Stimulated activated naive CD8-positive, alpha-beta T cell treated with anti-CD3 and anti-CD28 coated beads, Interleukin-15, amount 100 ng/mL, for 72 hours (primary cell): ENCODE measurements at regions not wholly inside any gene's neighbourhood (a gene's known extent, or its start where the extent isn't known, plus 50 kb on each side); places are given as distances from the start of the nearest gene placed in this dataset.
A peak's percentile ranks its signal among the peaks of the same experiment; 100 is the strongest.

Source experiments
- ATAC-seq: fragments of 150-1000 bp; cut with Tn5 transposase; 2 replicates; pipeline ENCODE4 v1.10.0; 2021; ENCODE audit warnings: mild to moderate bottlenecking, moderate library complexity
- DNase-seq, 2 donors: peaks; one replicate each; pipeline ENCODE4 v3.0.0; 2021 to 2022
- H3K27ac Mint-ChIP-seq, 2 donors: one replicate each; pipeline ENCODE4 v1.8.0; 2022; ENCODE audit warnings: mild to moderate bottlenecking in 2 of 2, mixed read lengths in 2 of 2, moderate library complexity in 2 of 2
- H3K27me3 Mint-ChIP-seq: one replicate; pipeline ENCODE4 v1.8.0; 2022; ENCODE audit warnings: mixed read lengths
- H3K4me1 Mint-ChIP-seq: one replicate; pipeline ENCODE4 v1.8.0; 2022; ENCODE audit warnings: mild to moderate bottlenecking, mixed read lengths
- H3K4me3 Mint-ChIP-seq, 2 donors: one replicate each; pipeline ENCODE4 v1.8.0; 2022; ENCODE audit warnings: mild to moderate bottlenecking in 2 of 2, mixed read lengths in 2 of 2, moderate library complexity in 1 of 2
- H3K9me3 Mint-ChIP-seq, 2 donors: one replicate each; pipeline ENCODE4 v1.8.0; 2022; ENCODE audit warnings: mixed read lengths in 2 of 2

DNA sequence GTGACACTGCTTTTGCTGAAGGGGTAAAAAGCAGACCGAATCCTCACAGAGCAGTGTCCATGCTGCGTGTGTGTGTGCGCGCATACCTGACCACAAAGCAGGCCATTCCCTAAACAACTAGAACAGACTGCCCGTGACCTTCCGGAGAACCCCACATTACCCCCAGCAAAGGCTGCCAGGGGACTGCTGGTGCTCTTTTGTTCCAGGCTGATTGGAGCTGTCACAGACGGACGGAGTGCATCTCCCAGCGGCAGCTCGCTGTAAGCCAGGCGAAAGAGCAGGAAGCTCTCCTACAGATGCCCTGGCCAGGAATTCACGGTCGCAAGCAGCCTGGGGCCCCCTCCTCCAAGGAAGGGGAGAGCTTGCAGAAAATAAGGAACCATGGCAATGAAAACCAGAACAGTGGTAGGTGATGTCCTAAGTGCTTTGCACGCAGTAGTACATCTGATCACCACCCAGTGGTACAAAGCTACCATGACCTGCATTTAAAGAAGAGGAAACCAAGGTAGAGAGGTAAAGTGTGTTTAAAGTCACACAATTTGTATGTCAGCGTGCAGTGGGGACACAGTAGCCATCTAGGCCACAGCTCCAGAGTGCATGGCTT is 153.4 kb upstream of the DYNLRB2 start:
- Mint-ChIP-seq H3K4me1 (no peaks in the 10 kb centered on the region), H3K27ac (peak overlapping the region in 1 of 2 donors; percentile 43), H3K9me3 (no peaks in the 10 kb centered on the region), H3K4me3 (no peak overlapping the region), H3K27me3 (peaks cover 33% of the 10 kb centered on the region)
- DNase-seq = no peak
- no peak for ATAC-seq

DNA sequence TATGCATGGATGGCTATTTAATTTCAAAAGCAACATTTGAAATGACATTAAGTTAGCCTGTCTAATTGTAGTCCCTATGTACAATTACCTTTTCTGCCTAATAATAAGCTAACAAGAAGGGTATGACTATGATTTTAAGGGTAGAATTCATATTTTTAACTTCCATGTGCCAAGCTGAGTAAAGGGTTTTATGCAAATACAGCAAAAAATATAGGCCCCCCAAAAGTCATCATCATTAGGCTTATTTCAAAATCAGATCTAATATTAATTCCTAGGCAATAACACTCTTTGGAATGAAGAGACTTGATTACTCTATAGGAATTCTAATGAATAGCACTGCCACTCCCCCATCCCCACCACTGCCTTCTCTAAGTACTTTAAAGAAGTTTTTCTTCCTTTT is 155.9 kb upstream of the DYNLRB2 start:
- Mint-ChIP-seq H3K9me3 (no peaks in the 10 kb centered on the region), H3K27ac (no peak overlapping the region), H3K27me3 (peaks cover 33% of the 10 kb centered on the region), H3K4me1 (no peaks in the 10 kb centered on the region), H3K4me3 (no peak overlapping the region)
- DNase-seq (no peak), ATAC-seq (no peak)

DNA sequence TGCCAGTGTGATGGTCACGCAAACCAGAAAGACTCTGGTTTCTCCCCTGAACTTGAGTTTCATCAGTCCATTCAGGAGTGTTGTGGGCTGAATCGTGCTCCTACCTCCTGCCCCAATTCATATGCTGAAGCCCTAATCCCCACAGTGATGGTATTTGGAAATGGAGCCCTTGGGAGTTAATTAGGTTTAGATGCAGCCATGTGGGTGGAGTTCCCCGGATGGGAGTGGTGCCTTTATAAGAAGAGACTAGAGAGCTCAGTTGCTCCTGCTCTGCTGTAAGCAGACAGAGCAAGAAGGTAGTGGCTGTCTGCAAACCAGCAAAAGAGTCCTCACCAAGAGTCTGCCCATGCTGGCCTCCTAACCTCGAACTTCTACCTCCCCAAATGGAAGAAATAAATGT is 160.3 kb upstream of the DYNLRB2 start:
- DNase-seq (no peak), ATAC-seq (no peak)
- Mint-ChIP-seq H3K4me3 (no peak overlapping the region), H3K27me3 (peaks cover 12% of the 10 kb centered on the region), H3K27ac (no peak overlapping the region), H3K4me1 (no peaks in the 10 kb centered on the region), H3K9me3 (no peaks in the 10 kb centered on the region)

DNA sequence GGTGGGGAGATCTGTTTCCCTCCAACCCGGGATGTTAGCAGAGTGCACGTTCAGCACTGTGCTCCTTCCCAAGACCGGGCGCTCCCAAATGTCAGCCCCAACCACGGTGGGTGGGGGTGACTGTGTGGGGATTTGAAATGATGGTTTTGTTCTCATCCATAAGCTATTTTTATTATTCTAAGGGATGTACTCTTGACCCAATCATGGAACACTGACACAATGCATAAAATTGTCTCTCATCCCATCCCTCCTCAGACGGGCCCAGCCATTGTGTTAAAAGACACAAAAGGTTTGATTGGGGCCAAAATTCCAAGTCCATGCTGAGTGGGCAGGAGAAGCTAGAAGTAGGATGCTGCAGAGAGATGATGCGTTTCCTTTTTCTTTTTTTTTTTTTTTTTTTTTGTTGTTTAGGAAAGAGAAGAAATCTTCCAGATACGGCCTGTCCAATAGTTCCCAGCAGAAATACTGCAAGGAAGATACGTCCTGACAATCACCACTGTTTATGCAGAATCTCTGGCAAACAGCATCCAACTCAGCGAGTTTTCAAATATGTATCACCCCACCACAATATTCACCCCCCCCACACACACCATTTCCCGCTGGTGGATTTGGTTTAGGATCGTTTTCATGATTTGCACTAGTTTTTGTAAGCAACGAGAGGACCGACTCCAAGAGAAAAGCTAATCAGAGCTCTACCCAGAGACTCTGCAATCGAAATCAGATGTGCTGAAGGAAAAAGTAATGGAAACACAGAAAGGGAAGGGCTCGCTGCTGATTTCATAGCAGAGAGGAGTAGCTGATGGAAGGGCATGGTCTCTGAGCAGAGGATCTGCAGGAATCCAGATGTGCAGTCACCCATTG is 163.5 kb upstream of the DYNLRB2 start:
- H3K27me3 Mint-ChIP-seq = peaks cover 8% of the 10 kb centered on the region
- H3K27ac Mint-ChIP-seq = no peak overlapping the region
- H3K9me3 Mint-ChIP-seq = peaks cover 4 to 18% of the 10 kb centered on the region in 2 donors
- ATAC-seq = no peak
- no peaks in the 10 kb centered on the region for H3K4me1 Mint-ChIP-seq
- DNase-seq = no peak
- H3K4me3 Mint-ChIP-seq = no peak overlapping the region

DNA sequence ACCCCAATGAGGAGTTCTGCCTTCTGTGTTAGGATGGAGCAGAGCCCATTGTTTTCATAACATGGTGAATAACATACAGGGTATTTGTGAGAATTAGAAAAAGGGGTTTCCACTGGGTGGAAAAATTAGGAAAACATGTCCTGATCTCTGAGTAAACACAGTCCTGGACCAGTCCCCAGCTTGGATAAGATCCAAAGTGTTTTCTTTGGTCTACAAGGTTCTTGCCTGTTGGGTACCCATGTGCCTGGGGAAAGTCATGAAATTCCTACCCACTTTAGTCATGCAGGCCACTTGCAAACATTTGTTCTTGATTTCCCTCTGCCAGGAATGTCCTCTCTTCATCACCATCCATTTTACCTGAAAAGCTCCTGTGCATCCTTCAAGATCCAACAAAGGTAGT is 164.8 kb upstream of the DYNLRB2 start:
- peaks cover 8% of the 10 kb centered on the region for H3K27me3 Mint-ChIP-seq
- DNase-seq (no peak), ATAC-seq (no peak)
- H3K9me3 Mint-ChIP-seq = peaks cover 8 to 18% of the 10 kb centered on the region in 2 donors
- no peak overlapping the region for H3K4me3 Mint-ChIP-seq
- no peaks in the 10 kb centered on the region for H3K4me1 Mint-ChIP-seq
- H3K27ac Mint-ChIP-seq = no peak overlapping the region

DNA sequence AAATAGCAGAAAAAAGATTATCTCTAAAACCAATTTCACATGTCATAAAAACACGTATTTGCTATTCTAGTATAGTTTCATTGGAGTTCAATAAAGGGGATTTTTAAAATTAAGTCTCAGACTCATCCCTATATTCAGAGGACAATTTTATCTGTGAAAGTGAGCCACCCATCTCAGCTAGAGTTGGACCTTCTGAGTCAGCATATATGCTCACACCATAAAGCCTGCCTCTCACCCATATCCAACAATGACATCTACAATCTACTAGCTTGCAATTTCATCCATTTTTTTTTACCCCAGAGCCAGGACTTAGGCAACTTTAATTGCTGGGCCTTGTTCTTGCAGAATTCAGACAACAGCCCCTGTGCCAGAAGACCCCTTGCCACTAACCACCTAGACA is 165.3 kb upstream of the DYNLRB2 start:
- Mint-ChIP-seq H3K27me3 (peaks cover 8% of the 10 kb centered on the region), H3K4me3 (no peak overlapping the region), H3K4me1 (no peaks in the 10 kb centered on the region), H3K9me3 (peaks cover 8 to 18% of the 10 kb centered on the region in 2 donors), H3K27ac (no peak overlapping the region)
- no peak for ATAC-seq
- no peak for DNase-seq

DNA sequence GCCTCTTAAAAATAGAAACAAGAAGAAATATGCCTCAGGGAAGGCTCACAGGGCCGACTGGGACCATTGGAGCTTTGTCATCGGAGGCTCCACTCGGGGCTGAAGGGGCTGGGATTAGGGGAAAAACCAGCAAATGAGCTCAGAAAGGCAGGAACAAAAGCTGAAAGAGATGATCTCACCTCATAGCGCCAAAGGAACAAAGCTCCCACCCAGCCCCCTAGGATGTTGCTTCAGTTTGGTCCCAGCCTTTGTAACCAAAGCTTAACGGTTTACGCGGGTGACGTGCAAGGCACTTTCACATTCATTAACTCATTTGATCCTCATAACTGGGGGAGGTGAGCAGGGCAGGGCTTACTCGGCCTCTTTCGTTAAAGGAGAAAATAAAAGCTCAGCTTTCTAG is 168.5 kb upstream of the DYNLRB2 start:
- peaks cover 8 to 18% of the 10 kb centered on the region in 2 donors for H3K9me3 Mint-ChIP-seq
- ATAC-seq (no peak), DNase-seq (no peak)
- no peak overlapping the region for H3K27ac Mint-ChIP-seq
- H3K27me3 Mint-ChIP-seq = peaks cover 8% of the 10 kb centered on the region
- no peak overlapping the region for H3K4me3 Mint-ChIP-seq
- no peaks in the 10 kb centered on the region for H3K4me1 Mint-ChIP-seq

DNA sequence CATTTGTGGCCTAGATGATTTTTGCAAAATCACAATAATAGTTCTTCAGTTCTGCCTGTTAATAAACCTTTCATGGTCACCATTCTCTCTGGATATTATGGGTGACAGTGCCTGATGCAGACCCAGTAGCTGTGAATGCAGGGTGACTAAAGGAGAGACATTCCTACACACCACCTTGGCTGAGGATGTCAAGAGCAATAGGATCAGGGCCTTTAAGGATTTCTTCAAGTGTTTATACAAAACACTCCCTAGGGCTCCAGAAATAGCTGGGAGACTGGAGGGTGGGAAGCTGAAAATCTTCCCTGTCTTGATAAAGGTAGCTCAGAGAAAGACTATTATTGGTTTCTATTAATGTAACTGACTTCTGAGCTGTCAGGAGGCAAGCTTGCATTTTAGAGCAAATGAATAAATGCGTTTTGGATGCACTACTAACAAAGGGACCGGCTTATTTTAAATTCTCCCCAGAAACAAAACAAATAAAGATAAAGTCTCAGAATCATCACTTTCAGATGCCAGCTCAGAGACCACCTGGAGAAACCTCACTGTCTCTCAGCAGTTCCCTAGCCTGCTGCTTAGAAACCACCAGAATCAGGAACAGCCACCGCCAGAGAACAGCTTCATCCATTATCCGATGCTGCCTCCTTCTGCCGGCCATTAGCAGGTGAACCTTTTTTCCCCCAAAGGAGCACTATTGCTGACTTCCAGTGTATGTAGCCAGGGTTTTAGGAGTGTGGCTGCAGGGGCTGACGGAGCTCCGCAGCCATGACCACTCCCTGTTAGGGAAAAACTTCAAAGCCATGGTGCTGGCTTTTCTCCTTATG is 171.4 kb upstream of the DYNLRB2 start:
- Mint-ChIP-seq H3K27ac (no peak overlapping the region), H3K4me3 (no peak overlapping the region), H3K27me3 (peaks cover 3% of the 10 kb centered on the region), H3K4me1 (no peaks in the 10 kb centered on the region), H3K9me3 (peaks cover 8 to 17% of the 10 kb centered on the region in 2 donors)
- no peak for DNase-seq
- ATAC-seq = no peak

DNA sequence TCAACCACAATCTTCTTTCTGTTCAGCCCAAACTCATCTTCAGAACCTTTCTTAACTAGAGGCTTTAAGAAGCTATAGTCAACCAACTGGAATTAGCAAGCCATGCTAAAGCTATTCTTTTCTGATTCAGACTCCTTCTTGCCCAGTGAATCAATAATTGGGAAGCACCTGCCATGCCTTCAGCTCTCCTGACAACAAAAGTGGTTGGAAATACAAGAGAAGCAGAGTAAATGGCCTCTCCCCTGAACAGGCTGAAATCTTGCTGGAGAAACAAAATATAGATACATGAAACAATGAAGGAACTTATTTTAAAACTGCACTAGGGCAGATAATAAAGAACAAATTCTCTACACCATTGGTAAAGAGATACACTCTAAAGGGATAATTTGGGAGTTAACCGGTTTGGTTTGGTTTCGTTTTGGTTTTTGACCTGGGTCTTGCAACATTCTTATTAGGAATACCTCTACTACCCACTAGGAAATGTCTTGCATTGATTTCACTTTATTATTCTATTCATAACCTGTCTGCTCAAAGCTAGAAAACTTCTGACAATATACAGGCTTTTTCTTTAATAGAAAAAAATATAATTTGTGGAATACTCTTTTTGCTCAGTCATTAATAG is 173.6 kb upstream of the DYNLRB2 start:
- no peak overlapping the region for H3K27ac Mint-ChIP-seq
- DNase-seq (no peak), ATAC-seq (no peak)
- peaks cover 0 to 4% of the 10 kb centered on the region in 2 donors for H3K9me3 Mint-ChIP-seq
- no peaks in the 10 kb centered on the region for H3K4me1 Mint-ChIP-seq
- H3K4me3 Mint-ChIP-seq = no peak overlapping the region
- H3K27me3 Mint-ChIP-seq = peaks cover 11% of the 10 kb centered on the region

DNA sequence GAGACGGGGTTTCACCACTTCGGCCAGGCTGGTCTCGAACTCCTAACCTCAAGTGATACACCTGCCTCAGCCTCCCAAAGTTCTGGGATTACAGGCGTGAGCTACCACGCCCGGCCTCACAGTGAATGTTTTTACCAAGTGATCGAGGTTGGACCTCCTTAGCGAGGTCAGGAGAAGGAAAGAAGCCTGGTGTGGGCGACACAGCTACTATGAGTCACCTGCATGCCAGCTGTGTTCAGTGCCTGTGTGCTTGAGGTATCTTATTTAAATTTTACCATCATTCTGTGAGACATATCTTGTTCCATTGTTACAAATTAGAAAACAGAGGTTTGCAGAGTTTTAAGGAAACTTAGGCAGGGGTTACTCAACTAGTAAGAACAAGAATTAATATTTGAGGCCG is 174.8 kb upstream of the DYNLRB2 start:
- DNase-seq (no peak), ATAC-seq (no peak)
- Mint-ChIP-seq H3K4me1 (no peaks in the 10 kb centered on the region), H3K9me3 (no peaks in the 10 kb centered on the region), H3K4me3 (no peak overlapping the region), H3K27ac (no peak overlapping the region), H3K27me3 (peaks cover 19% of the 10 kb centered on the region)

DNA sequence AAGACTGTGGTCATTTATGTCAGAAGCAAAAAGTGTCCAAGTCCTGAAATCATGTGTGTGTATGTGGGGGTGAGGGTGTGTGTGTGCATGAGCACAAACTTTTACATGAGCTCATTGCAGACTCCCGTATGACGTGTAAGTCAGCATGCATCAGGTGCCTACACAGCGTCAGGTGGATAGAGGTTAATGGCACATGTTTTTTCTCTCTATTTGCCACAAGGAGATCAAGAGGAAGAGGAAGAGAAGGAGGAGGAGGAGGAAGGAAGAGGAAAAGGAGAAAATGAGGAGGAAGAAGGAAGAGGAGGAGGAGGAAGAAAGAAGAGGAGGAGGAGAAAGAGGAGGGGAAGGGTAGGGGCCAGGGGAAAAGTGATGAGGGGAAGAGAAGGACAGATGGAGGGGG is 178.0 kb upstream of the DYNLRB2 start:
- Mint-ChIP-seq H3K9me3 (no peaks in the 10 kb centered on the region), H3K4me1 (no peaks in the 10 kb centered on the region)

DNA sequence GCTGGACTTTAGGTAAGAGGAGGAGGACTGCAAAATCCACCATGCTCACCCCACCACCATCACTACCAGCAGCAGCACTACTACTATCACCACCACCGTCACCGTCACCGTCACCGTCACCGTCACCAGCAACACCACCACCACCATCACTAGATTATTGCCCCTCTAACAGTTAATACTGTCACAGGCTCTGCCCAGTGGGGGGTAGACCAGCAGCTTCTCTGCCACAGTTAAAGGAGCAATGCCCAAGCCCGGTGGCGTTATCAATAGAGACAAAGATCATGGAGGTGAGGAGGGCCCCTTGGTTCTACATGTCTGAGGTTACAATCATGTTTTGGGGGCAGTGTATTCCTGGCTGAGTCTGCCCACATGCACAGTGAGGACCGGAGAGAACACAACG is 184.4 kb upstream of the DYNLRB2 start:
- Mint-ChIP-seq H3K27ac (no peak overlapping the region), H3K4me3 (no peak overlapping the region), H3K27me3 (peaks cover 8% of the 10 kb centered on the region), H3K9me3 (no peaks in the 10 kb centered on the region), H3K4me1 (no peaks in the 10 kb centered on the region)
- ATAC-seq = no peak
- DNase-seq = no peak

More for the DNA sequence above, 178.0 kb upstream of the DYNLRB2 start:
- Mint-ChIP-seq H3K27me3 (peaks cover 26% of the 10 kb centered on the region), H3K4me3 (no peak overlapping the region), H3K27ac (no peak overlapping the region)
- DNase-seq (no peak), ATAC-seq (no peak)

DNA sequence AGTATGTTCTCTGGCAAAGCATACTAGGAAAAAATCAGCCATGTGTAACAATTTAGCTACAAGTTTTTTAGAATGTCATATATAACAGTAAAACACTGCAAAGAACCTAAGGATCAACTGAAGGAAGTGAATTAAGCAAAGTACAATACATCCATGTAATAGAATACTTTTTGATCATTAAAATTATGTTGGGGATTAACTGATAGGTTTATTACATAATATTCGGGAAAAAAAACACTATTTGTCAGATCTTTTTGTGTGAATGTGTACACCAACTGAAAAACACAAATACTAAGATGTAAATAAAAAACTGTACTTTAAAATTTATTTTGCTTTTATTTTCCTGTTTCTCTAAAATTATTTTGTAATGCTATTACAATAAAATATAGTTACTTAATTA is 185.5 kb upstream of the DYNLRB2 start:
- no peak for ATAC-seq
- H3K9me3 Mint-ChIP-seq = no peaks in the 10 kb centered on the region
- no peak for DNase-seq
- H3K27me3 Mint-ChIP-seq = peaks cover 7% of the 10 kb centered on the region
- no peak overlapping the region for H3K27ac Mint-ChIP-seq
- H3K4me1 Mint-ChIP-seq = no peaks in the 10 kb centered on the region
- H3K4me3 Mint-ChIP-seq = no peak overlapping the region

DNA sequence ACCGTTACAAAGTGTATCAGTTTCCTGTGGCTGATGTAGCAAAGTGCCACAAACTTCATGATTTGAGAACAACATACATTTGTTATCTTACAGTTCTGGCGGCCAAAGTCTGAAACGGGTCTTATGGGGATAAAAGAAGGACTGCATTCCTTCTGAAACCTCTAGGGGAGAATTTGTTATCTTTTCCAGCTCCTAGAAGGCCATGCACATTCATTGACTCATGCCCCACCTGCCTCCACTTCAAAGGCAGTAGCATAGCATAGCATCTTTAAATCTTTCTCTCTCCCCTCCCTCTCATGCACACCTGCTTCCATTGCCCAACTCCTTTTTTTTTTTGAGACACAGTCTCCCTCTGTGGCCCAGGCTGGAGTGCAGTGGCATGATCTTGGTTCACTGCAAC is 190.7 kb upstream of the DYNLRB2 start:
- no peak for DNase-seq
- Mint-ChIP-seq H3K9me3 (peaks cover 0 to 5% of the 10 kb centered on the region in 2 donors), H3K27me3 (no peaks in the 10 kb centered on the region), H3K4me1 (no peaks in the 10 kb centered on the region), H3K4me3 (no peak overlapping the region), H3K27ac (no peak overlapping the region)
- ATAC-seq = no peak

DNA sequence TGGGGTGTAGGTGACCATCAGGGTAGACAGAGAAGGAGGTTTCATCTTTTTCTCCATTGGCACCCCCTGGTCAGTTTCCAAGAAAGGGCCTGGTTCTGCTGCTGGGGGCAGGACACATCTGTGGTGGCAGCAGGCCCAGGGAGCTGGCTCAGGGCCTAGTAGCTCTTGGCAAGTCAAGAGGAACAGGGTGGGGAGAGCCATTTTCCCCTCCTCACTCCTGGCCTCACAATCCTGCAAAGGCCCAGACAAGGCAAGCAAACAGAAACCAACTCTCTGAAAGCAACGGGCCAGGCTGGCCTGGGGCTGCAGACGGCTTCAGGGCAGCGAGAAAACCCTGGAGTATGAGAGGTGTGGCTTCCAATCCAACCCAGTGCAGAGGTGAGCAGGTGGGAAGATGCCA is 192.9 kb upstream of the DYNLRB2 start:
- Mint-ChIP-seq H3K27ac (no peak overlapping the region), H3K27me3 (no peaks in the 10 kb centered on the region), H3K4me3 (no peak overlapping the region), H3K9me3 (peaks cover 0 to 5% of the 10 kb centered on the region in 2 donors), H3K4me1 (no peaks in the 10 kb centered on the region)
- DNase-seq = no peak
- ATAC-seq = no peak
